ENCODE measurements at regions not wholly inside any gene's neighbourhood (a gene's known extent, or its start where the extent isn't known, plus 50 kb on each side); places are given as distances from the start of the nearest gene placed in this dataset.

- TF ChIP-seq ZNF274 (IDR thresholded peaks at IDR 0.05; ENCODE audit: low read depth, low read length) (no peak), YY1 (IDR thresholded peaks at IDR 0.05; ENCODE audit: insufficient read depth, insufficient read length) (no peak)
Measured at GRCh38 chr1:72564749-72565148, 282.4 kb upstream of the NEGR1 start.

Measured in NT2/D1 (cell line).